NCI-H446 (cell line): ENCODE measurements at regions not wholly inside any gene's neighbourhood (a gene's known extent, or its start where the extent isn't known, plus 50 kb on each side); places are given as distances from the start of the nearest gene placed in this dataset.

Experiments
- DNase-seq, 2 experiments: peaks; one replicate each; lab custom pipeline; 2025; lab: John Stamatoyannopoulos, UW

- DNase-seq, result no peak
These were observed 432.7 kb upstream of the KLF4 start for GRCh38 chr9:107922260-107922659.

DNA sequence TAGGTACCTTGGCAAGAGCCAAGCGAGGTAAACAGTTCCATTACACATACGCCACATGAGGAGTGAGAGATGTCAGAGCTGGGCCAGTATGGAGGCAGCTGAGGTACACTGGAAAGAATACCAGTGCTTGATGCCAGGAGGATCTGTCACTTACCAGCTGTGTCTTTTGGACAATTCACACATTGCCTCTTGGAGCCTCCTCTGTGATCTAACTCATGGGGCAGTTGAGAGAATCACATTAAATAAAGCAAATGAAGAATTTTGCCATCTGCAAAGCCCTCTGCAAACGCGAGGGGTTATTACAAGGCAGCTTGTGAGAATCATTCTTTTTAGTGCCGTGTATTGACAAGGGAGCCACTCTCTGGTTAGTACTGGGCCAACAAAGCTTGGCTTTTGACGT lies 429.7 kb upstream of the KLF4 start:
- DNase-seq, result no peak

DNA sequence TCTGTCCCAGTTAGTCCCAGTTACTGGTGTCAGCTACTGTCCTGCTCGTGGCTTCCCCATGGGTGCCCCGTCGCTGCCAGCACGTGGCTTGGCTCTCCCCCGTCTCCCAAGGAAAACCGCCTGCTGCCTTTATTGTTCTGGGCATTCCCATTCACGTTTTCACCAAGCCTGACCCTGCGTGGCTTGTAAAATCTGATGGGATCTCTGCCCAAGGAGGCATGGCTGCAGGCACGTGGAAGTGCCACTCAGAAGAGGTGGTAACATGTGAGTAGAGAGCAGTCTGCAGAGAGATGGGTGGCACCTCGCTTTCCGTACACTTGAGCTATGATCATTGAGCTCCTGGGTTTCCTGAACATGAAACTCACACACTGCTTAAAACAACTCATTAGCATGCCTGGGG lies 429.2 kb upstream of the KLF4 start:
- DNase-seq, result no peak

- no peak for DNase-seq
These were observed 424.6 kb upstream of the KLF4 start for GRCh38 chr9:107914151-107914550.

- DNase-seq, result no peak
These were observed 418.1 kb upstream of the KLF4 start for GRCh38 chr9:107907715-107908114.

GRCh38 chr9:107907255-107907654 lies 417.7 kb upstream of the KLF4 start:
- DNase-seq, result no peak

DNA sequence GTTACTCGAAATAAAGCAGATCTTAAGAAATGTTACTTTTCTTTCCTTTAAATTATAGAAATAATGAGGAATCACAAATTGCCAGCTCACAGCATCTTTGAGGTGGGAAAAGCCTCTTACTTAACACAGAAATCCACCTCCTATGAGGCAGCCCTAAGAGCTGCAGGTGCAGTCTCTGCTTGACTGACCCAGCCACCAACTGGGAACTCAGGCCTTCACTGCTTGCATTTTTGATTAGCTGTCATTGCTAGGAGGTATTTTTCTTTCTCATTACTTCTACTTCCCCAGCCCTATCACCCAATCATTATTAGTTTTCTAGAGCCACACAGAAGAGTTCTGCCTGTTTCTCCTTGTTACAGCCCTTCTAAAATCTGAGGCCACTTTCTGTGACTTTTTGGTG lies 416.5 kb upstream of the KLF4 start:
- DNase-seq, result no peak

DNA sequence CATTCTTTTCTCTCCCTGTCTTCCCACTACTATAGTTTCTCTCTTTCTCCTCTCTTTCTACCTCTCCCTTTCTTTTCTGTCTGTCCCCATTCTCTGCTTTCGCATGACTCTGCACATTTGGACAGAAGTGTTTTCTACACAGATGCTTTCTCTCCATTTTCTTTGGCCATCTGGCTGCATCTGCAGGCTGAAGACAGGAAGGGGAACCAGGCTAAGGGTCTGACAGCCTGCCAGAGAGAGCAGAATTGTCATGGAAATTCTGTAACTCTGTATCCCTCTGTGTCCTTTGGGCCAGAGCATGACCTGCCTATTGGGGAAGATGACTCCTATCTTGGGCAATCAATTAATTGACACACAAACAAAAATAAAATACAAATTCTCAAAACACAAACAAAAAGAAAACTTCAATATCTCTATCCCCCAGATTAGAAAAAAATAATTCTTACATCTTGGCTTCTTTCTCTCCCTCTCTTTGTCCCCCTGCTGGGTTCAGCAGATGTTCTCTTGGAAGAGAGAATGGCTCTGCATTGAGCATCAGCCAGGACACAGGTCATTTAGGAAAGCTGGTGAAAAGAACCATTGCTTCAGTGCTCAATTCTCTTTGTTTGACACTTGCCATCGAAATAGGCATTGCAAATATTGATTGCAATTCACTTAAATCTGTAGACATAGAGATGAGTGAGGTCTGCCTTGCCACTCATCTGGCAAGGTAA lies 415.9 kb upstream of the KLF4 start:
- DNase-seq, result no peak

DNA sequence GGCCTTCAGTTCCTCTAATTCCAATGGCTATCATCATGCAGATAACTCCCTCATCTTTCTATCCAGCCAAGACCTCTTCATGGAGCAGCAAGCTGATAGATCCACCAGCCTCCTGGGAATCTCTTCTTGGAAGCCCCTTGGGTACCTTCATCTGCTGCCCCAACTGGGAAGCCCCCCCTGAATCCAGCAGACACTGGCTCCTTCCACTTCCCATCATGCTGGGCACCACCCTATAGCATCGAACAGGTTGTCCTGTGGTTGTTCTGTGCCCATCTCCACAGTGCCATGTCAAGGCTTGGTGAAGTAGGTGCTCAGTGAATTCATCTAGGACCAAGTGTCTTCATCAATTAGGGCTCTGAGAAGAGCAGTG lies 410.4 kb upstream of the KLF4 start:
- no peak for DNase-seq

DNA sequence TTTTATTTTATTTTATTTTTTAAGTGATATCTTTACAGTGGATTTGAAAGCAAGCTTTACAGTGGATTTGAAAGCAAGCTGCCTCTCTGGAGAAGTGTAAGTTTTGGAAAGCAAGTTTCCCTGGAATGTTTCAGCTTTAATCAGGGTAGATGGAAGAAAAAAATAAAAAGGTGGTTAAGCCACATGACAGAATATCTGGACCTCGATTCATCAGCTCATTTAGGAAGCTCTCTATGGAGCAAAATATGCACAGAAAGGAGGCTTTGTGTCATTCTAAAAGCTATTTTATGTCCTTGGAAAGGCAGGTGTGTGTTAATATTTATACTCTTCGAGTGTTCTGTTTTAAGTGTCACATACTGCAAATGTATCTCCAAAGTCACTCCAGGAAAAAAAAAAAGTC lies 409.2 kb upstream of the KLF4 start:
- no peak for DNase-seq

DNA sequence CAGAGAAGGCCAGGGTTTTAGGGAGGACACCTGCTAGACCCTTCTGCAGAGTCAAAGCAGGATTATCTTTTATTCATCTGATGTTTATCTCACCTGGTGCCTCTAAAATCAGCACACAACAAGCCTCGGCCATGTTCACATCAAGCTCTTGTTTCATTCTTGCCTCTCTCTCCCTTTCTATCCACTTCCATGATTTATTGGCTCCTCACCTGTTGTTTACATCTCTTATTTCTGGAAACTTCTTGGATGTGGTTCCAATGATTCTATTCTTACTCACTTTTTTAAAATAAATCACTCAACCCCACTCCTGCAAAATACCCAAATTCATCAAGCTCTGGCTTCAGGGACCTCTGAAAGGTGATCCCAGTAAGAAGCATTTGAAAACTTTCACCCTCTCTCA lies 407.0 kb upstream of the KLF4 start:
- no peak for DNase-seq

DNA sequence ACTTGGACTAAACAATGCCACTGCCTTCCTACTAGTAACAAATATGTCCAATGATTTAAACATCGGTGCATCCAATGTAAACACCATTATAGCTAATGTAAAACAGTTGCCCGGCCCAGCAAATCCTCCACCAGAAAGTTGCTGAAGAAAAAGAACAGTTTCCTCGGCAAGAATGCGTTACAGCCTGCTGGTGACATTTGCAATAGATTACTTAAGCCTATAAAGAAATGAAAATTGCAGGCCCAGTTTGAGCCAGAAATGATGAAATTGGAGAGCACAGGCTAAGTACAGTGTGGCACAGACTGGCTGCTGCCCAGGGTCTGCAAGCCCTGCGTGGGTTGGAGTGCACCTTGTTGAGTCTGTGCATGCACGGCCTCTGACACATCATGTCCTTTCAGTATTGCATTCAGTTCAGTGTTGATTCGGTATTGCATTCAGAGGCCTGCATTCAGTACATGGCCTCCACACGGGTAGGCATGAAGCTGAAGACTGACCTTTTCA lies 406.0 kb upstream of the KLF4 start:
- no peak for DNase-seq

DNA sequence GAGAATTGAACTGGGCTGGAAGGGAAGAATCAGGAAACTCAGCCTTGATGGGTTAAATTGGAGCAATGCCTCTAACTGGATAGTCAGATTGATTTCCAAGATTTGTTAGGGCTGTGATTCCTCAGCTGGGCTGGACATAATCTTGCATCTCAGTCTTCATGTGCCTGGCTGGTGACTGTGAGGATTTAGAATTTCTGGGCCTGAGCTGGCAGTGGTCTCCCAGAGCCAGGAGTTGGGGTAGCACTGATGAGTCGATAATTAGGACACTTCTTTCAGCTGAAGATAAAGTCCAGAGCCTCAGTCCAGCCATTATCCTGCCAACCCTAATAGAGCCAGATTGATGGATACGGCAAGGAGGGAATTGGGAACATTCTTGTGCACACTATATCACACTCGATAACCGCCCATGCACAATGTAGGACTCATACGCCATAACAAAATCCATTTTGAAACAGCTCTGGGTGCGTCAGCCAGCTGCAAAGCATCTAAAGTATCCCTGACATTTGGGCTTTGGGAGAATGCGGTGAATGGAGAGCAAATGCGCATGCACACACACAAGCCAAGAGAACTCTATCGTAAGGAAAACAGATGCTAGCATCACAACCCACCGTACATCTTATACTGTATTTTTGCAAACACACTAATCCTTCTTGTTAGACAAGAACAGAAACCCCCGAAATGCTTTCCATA lies 405.1 kb upstream of the KLF4 start:
- DNase-seq, result no peak

DNA sequence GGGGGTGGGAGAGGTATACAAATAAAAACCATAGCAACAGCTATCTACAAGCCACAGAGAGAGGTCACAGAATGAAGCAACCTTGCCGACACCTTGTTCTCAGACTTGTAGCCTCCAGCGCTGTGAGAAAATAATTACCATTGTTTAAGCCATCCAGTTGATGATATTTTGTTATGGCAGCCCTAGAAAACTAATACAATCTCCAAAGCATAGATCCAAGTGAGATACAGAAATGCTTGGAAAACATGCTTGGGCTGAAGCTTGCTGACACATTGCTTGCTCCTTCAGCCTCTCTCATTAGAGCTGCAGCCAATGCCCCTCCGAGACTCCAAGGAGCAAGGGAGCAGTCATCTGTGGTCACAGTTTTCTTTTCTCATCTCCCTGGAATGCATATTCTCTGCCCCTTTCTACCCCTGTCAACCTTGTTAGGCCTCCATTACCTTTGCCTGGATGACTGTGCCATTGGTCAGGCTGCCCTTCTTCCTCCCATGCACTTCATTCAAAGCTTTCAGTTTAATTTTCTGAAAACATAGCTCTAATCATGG lies 401.4 kb upstream of the KLF4 start:
- no peak for DNase-seq

DNA sequence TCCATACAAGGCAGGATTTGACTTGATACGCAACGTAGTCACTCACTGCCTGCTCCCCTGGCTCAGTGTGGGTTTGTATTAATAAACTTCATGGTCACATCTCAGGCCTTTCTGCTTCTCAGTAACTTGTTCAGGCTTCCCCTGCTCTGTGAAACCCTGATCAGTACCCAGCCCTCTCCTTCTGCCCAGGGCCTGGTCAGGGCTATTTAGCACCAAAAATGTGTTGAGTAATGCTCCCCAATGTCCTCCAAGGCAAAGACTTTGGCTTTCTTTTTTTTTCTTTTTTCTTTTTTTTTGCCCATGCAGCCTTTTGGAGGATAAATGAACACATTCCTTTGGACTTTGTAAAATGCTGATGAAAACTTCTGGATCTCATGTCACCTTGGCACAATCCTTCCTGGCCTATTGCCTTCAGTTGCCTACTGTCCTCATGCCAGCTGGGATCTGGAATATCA lies 399.2 kb upstream of the KLF4 start:
- DNase-seq, result no peak

GRCh38 chr9:107886826-107887225 lies 397.3 kb upstream of the KLF4 start:
- DNase-seq, result no peak

DNA sequence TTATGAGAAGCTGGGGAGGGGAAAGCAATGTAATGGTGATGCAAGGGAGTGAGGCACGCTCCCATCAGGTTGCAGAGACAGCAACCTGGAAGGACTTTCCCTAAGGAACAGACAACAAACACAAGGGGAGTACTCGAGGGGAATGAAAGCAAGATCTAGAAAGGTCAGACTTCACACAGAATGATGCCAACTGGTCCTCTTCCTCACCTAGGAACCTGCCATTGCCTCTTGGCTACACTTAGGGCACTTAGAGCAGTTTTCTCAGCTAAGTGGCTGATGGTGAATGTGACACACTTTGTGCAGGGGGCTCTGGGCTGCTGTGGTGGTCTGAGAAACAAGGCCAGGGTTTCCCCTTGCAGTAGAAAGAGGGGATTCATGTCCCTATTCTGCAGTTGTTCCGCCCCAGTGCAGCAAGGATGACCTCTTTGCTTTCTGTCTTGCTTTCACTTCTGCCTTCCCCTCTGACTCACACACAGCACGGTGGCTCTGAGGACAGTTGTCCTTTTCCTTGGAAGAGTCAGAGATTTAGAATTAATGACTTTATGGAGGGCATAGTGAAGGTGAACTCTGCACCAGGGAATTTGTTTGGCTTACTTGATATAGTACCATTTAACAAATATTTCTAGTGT lies 394.0 kb upstream of the KLF4 start:
- no peak for DNase-seq

DNA sequence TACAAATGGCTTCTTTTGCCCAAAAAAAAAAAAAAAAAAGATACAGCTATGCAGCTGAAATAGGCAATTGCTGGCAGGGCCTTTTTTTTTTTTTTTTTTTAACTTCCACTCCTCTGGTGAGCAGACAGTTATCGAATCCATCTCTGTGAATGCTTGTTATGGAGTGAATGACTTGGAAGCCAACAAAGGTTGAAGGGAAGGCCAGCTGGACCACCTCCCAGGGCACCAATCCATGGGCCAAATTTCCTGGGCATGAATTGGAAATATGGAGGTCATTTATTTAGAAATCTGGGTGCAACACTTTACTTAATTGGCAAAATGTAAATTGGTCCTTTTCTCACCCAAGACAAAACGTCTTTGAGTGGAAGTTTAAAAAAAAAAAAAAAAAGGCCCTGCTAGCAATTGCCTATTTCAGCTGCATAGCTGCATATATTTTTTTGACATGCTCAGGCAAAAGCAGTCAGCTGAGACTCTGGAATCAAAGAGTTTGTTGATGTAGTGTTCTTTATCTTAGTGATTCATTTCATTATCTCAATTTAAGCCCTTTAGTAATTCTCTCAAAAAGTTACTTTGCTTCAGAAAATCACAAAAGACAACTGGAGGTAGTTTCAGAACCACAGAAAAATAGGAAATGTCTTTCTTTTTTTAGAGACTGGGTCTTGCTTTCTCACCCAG lies 392.2 kb upstream of the KLF4 start:
- DNase-seq, result no peak

GRCh38 chr9:107878462-107878861 lies 388.9 kb upstream of the KLF4 start:
- no peak for DNase-seq

- DNase-seq, result no peak
These were observed 386.0 kb upstream of the KLF4 start for GRCh38 chr9:107875571-107875980.

GRCh38 chr9:107874591-107875369 lies 385.2 kb upstream of the KLF4 start:
- no peak for DNase-seq

GRCh38 chr9:107874137-107874536 lies 384.6 kb upstream of the KLF4 start:
- DNase-seq, result no peak
